ENCODE measurements at regions not wholly inside any gene's neighbourhood (a gene's known extent, or its start where the extent isn't known, plus 50 kb on each side); places are given as distances from the start of the nearest gene placed in this dataset.

DNA sequence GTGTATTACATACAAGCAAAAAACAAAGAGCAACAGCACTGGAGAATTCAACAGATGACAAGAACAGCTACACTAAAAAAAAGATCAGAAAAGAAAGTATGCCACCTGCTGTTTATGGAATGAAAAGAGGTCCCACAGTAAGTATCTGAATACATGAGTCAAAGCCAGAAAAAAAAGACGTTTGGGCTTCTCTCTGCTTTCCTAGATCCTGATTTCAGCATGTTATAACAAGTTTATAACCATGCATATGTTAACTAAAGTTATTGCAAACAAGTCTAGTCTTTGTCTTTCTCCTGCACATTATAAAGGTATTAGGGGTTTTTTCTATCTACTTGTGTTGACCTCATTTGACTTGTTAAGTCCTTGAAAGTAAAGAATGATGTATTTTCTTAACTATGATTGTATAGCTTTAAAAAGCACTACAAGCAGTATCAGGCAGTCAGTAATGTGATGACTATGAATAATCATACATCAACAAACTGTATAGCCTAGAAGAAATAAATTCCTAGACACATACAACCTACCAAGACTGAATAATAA, 108.5 kb upstream of the COL5A2 start:
- Histone ChIP-seq H2AK5ac (ENCODE audit: low read length) (no peak overlapping the region), H3K27me3 (ENCODE audit: insufficient read depth, low read length, poor library complexity) (no peaks in the 10 kb centered on the region), H3K4me1 (ENCODE audit: control insufficient read depth, low read depth, low read length) (no peaks in the 10 kb centered on the region), H2BK120ac (ENCODE audit: low read depth, low read length) (no peak overlapping the region), H3K79me2 (ENCODE audit: control insufficient read depth, insufficient read depth, low read length) (no peaks in the 10 kb centered on the region), H3K4me3 (ENCODE audit: low read length) (no peak overlapping the region), H2BK5ac (ENCODE audit: low read length) (no peak overlapping the region), H3K36me3 (ENCODE audit: control insufficient read depth, insufficient read depth, low read length) (no peaks in the 10 kb centered on the region), H3K18ac (ENCODE audit: low read length) (no peak overlapping the region), H2BK15ac (replicated peaks; ENCODE audit: low read depth) (no peak overlapping the region), H3K56ac (ENCODE audit: low read length) (no peak overlapping the region), H3K23ac (ENCODE audit: low read length) (no peak overlapping the region), H4K8ac (ENCODE audit: low read depth, low read length) (no peak overlapping the region), H3K4ac (ENCODE audit: low read depth, low read length) (no peak overlapping the region), H3K79me1 (ENCODE audit: low read length) (no peaks in the 10 kb centered on the region), H3K9ac (ENCODE audit: low read length) (no peak overlapping the region), H3K27ac (ENCODE audit: low read depth, low read length) (no peak overlapping the region), H3K4me2 (ENCODE audit: low read length) (no peak overlapping the region), H4K5ac (ENCODE audit: low read length) (no peak overlapping the region)
- DNase-seq, result peak; percentile 89
- no CpG with 5 or more reads among the region's 1 CpG for WGBS (ENCODE audit: extremely low coverage, insufficient coverage, low lambda C conversion rate)

DNA sequence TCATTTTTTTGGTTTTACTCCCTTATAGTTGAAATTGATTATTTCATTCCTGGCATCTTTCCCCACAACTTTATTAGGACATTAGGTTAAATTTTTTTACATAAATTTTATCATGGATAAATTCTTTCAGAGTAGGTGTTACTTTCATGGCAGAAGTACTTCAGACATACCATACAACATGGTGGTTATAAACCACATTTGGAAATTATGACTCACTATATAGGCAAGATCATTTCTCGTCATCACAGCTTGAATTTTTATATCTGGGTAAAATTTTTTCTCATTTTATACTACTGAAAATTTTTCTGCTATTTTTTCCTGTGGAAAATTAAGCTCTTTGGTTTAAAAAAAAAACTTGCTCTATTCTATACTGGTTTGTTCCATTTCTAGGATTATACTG, 111.9 kb upstream of the COL5A2 start:
- H4K8ac ChIP-seq (ENCODE audit: low read depth, low read length), result no peak overlapping the region
- no peak overlapping the region for H3K56ac ChIP-seq (ENCODE audit: low read length)
- no peak for DNase-seq
- no peak overlapping the region for H3K18ac ChIP-seq (ENCODE audit: low read length)
- no peaks in the 10 kb centered on the region for H3K79me2 ChIP-seq (ENCODE audit: control insufficient read depth, insufficient read depth, low read length)
- H2AK5ac ChIP-seq (ENCODE audit: low read length), result no peak overlapping the region
- no peaks in the 10 kb centered on the region for H3K79me1 ChIP-seq (ENCODE audit: low read length)
- no peak overlapping the region for H3K9ac ChIP-seq (ENCODE audit: low read length)
- no peak overlapping the region for H3K4me2 ChIP-seq (ENCODE audit: low read length)
- H3K23ac ChIP-seq (ENCODE audit: low read length), result no peak overlapping the region
- no peak overlapping the region for H2BK15ac ChIP-seq (replicated peaks; ENCODE audit: low read depth)
- no peaks in the 10 kb centered on the region for H3K36me3 ChIP-seq (ENCODE audit: control insufficient read depth, insufficient read depth, low read length)
- no peak overlapping the region for H3K4ac ChIP-seq (ENCODE audit: low read depth, low read length)
- H2BK5ac ChIP-seq (ENCODE audit: low read length), result no peak overlapping the region
- WGBS (ENCODE audit: extremely low coverage, insufficient coverage, low lambda C conversion rate), result no CpG with 5 or more reads among the region's 1 CpG
- no peaks in the 10 kb centered on the region for H3K4me1 ChIP-seq (ENCODE audit: control insufficient read depth, low read depth, low read length)
- H3K27me3 ChIP-seq (ENCODE audit: insufficient read depth, low read length, poor library complexity), result no peaks in the 10 kb centered on the region
- H2BK120ac ChIP-seq (ENCODE audit: low read depth, low read length), result no peak overlapping the region
- no peak overlapping the region for H4K5ac ChIP-seq (ENCODE audit: low read length)
- H3K4me3 ChIP-seq (ENCODE audit: low read length), result no peak overlapping the region
- no peak overlapping the region for H3K27ac ChIP-seq (ENCODE audit: low read depth, low read length)

- H3K79me2 ChIP-seq (ENCODE audit: control insufficient read depth, insufficient read depth, low read length), result no peaks in the 10 kb centered on the region
- H2AK5ac ChIP-seq (ENCODE audit: low read length), result no peak overlapping the region
- no peaks in the 10 kb centered on the region for H3K27me3 ChIP-seq (ENCODE audit: insufficient read depth, low read length, poor library complexity)
- no peak overlapping the region for H2BK5ac ChIP-seq (ENCODE audit: low read length)
- H3K4ac ChIP-seq (ENCODE audit: low read depth, low read length), result no peak overlapping the region
- H3K23ac ChIP-seq (ENCODE audit: low read length), result no peak overlapping the region
- no peak overlapping the region for H3K9ac ChIP-seq (ENCODE audit: low read length)
- no peak overlapping the region for H4K5ac ChIP-seq (ENCODE audit: low read length)
- no peaks in the 10 kb centered on the region for H3K79me1 ChIP-seq (ENCODE audit: low read length)
- H3K4me3 ChIP-seq (ENCODE audit: low read length), result no peak overlapping the region
- no peak overlapping the region for H3K4me2 ChIP-seq (ENCODE audit: low read length)
- no peaks in the 10 kb centered on the region for H3K4me1 ChIP-seq (ENCODE audit: control insufficient read depth, low read depth, low read length)
- H2BK120ac ChIP-seq (ENCODE audit: low read depth, low read length), result no peak overlapping the region
- no peak overlapping the region for H3K27ac ChIP-seq (ENCODE audit: low read depth, low read length)
- no CpG with 5 or more reads among the region's 3 CpGs for WGBS (ENCODE audit: extremely low coverage, insufficient coverage, low lambda C conversion rate)
- H3K36me3 ChIP-seq (ENCODE audit: control insufficient read depth, insufficient read depth, low read length), result no peaks in the 10 kb centered on the region
- no peak overlapping the region for H4K8ac ChIP-seq (ENCODE audit: low read depth, low read length)
- no peak overlapping the region for H3K18ac ChIP-seq (ENCODE audit: low read length)
- H2BK15ac ChIP-seq (replicated peaks; ENCODE audit: low read depth), result no peak overlapping the region
- DNase-seq, result no peak
- H3K56ac ChIP-seq (ENCODE audit: low read length), result no peak overlapping the region
Observed at GRCh38 chr2:189293164-189293563, 113.6 kb upstream of the COL5A2 start.

- Histone ChIP-seq H3K79me1 (ENCODE audit: low read length) (no peaks in the 10 kb centered on the region), H3K27me3 (ENCODE audit: insufficient read depth, low read length, poor library complexity) (no peaks in the 10 kb centered on the region), H3K4me2 (ENCODE audit: low read length) (no peak overlapping the region), H2BK120ac (ENCODE audit: low read depth, low read length) (no peak overlapping the region), H2BK15ac (replicated peaks; ENCODE audit: low read depth) (no peak overlapping the region), H4K5ac (ENCODE audit: low read length) (no peak overlapping the region), H3K27ac (ENCODE audit: low read depth, low read length) (no peak overlapping the region), H4K8ac (ENCODE audit: low read depth, low read length) (no peak overlapping the region), H3K4me3 (ENCODE audit: low read length) (no peak overlapping the region), H2BK5ac (ENCODE audit: low read length) (no peak overlapping the region), H3K56ac (ENCODE audit: low read length) (no peak overlapping the region), H3K79me2 (ENCODE audit: control insufficient read depth, insufficient read depth, low read length) (no peaks in the 10 kb centered on the region), H2AK5ac (ENCODE audit: low read length) (no peak overlapping the region), H3K9ac (ENCODE audit: low read length) (no peak overlapping the region), H3K4me1 (ENCODE audit: control insufficient read depth, low read depth, low read length) (no peaks in the 10 kb centered on the region), H3K36me3 (ENCODE audit: control insufficient read depth, insufficient read depth, low read length) (no peaks in the 10 kb centered on the region), H3K23ac (ENCODE audit: low read length) (no peak overlapping the region), H3K18ac (ENCODE audit: low read length) (no peak overlapping the region), H3K4ac (ENCODE audit: low read depth, low read length) (no peak overlapping the region)
- no peak for DNase-seq
Observed at GRCh38 chr2:189297446-189297845, 117.9 kb upstream of the COL5A2 start.

DNA sequence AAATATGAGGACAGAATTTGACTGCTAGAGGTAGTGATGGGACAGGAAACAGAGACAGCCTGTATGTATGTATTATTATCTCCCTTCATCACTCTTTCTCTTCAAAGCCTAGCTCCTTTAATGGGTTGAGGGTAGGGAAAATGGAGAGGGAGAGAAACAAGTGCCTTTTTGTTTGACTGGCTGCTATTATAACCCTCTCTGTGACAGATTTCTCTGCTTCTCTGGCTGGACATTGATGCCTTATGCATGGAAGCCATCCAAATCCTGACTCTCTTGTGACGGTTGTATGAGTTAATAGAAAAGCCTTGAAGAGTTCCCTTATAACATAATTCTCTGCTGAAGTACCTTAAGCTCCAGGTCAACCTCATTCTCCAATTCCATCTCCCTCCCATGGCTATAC, 118.5 kb upstream of the COL5A2 start:
- H3K23ac ChIP-seq (ENCODE audit: low read length), result no peak overlapping the region
- H3K4me1 ChIP-seq (ENCODE audit: control insufficient read depth, low read depth, low read length), result no peaks in the 10 kb centered on the region

GRCh38 chr2:189298481-189298880, 118.9 kb upstream of the COL5A2 start:
- H3K4me1 ChIP-seq (ENCODE audit: control insufficient read depth, low read depth, low read length), result no peaks in the 10 kb centered on the region
- no peak overlapping the region for H3K9ac ChIP-seq (ENCODE audit: low read length)
- H3K4me2 ChIP-seq (ENCODE audit: low read length), result no peak overlapping the region
- no peak for DNase-seq
- no peak overlapping the region for H3K4ac ChIP-seq (ENCODE audit: low read depth, low read length)
- no CpG with 5 or more reads among the region's 1 CpG for WGBS (ENCODE audit: extremely low coverage, insufficient coverage, low lambda C conversion rate)
- H3K18ac ChIP-seq (ENCODE audit: low read length), result no peak overlapping the region
- H3K79me2 ChIP-seq (ENCODE audit: control insufficient read depth, insufficient read depth, low read length), result no peaks in the 10 kb centered on the region
- H3K27ac ChIP-seq (ENCODE audit: low read depth, low read length), result no peak overlapping the region
- no peaks in the 10 kb centered on the region for H3K36me3 ChIP-seq (ENCODE audit: control insufficient read depth, insufficient read depth, low read length)
- no peaks in the 10 kb centered on the region for H3K27me3 ChIP-seq (ENCODE audit: insufficient read depth, low read length, poor library complexity)
- no peak overlapping the region for H3K56ac ChIP-seq (ENCODE audit: low read length)
- H3K23ac ChIP-seq (ENCODE audit: low read length), result no peak overlapping the region
- no peak overlapping the region for H2AK5ac ChIP-seq (ENCODE audit: low read length)
- no peak overlapping the region for H4K5ac ChIP-seq (ENCODE audit: low read length)
- no peaks in the 10 kb centered on the region for H3K79me1 ChIP-seq (ENCODE audit: low read length)
- no peak overlapping the region for H3K4me3 ChIP-seq (ENCODE audit: low read length)
- no peak overlapping the region for H2BK120ac ChIP-seq (ENCODE audit: low read depth, low read length)
- H2BK5ac ChIP-seq (ENCODE audit: low read length), result no peak overlapping the region
- H2BK15ac ChIP-seq (replicated peaks; ENCODE audit: low read depth), result no peak overlapping the region
- H4K8ac ChIP-seq (ENCODE audit: low read depth, low read length), result no peak overlapping the region

More for the DNA sequence above, 118.5 kb upstream of the COL5A2 start:
- H3K4ac ChIP-seq (ENCODE audit: low read depth, low read length), result no peak overlapping the region
- H2AK5ac ChIP-seq (ENCODE audit: low read length), result no peak overlapping the region
- H3K79me2 ChIP-seq (ENCODE audit: control insufficient read depth, insufficient read depth, low read length), result no peaks in the 10 kb centered on the region
- H4K5ac ChIP-seq (ENCODE audit: low read length), result no peak overlapping the region
- H3K56ac ChIP-seq (ENCODE audit: low read length), result no peak overlapping the region
- H2BK15ac ChIP-seq (replicated peaks; ENCODE audit: low read depth), result no peak overlapping the region
- DNase-seq, result no peak
- no peak overlapping the region for H2BK120ac ChIP-seq (ENCODE audit: low read depth, low read length)
- no peak overlapping the region for H3K4me3 ChIP-seq (ENCODE audit: low read length)
- H3K18ac ChIP-seq (ENCODE audit: low read length), result no peak overlapping the region
- no peaks in the 10 kb centered on the region for H3K36me3 ChIP-seq (ENCODE audit: control insufficient read depth, insufficient read depth, low read length)
- H3K4me2 ChIP-seq (ENCODE audit: low read length), result no peak overlapping the region
- no peak overlapping the region for H4K8ac ChIP-seq (ENCODE audit: low read depth, low read length)
- no peaks in the 10 kb centered on the region for H3K79me1 ChIP-seq (ENCODE audit: low read length)
- no peak overlapping the region for H3K27ac ChIP-seq (ENCODE audit: low read depth, low read length)
- no peaks in the 10 kb centered on the region for H3K27me3 ChIP-seq (ENCODE audit: insufficient read depth, low read length, poor library complexity)
- no CpG with 5 or more reads among the region's 1 CpG for WGBS (ENCODE audit: extremely low coverage, insufficient coverage, low lambda C conversion rate)
- no peak overlapping the region for H2BK5ac ChIP-seq (ENCODE audit: low read length)
- no peak overlapping the region for H3K9ac ChIP-seq (ENCODE audit: low read length)

All from mesendoderm (in vitro differentiated cells).